Gastrocnemius medialis (tissue), 4 donors: ENCODE measurements at regions not wholly inside any gene's neighbourhood (a gene's known extent, or its start where the extent isn't known, plus 50 kb on each side); places are given as distances from the start of the nearest gene placed in this dataset.

ENCODE experiments used
- CTCF ChIP-seq, 5 experiments: fragments of 450-650 bp in 3 of 5; fragments of 200-600 bp in 2 of 5; sonication (generic) in 2 of 5; IDR thresholded peaks in 4 of 5; conservative IDR thresholded peaks in 1 of 5; 1 replicate in 4 of 5; 2 replicates in 1 of 5; pipeline ENCODE4 v1.5.1; 2016 to 2019; ENCODE audit warnings: antibody characterized with exemption in 5 of 5, mild to moderate bottlenecking in 3 of 5, moderate library complexity in 3 of 5
- POLR2A ChIP-seq, 2 donors: fragments of 450-650 bp; IDR thresholded peaks; one replicate each; pipeline ENCODE4 v1.6.1; 2017; ENCODE audit warnings: antibody characterized with exemption in 2 of 2, mild to moderate bottlenecking in 2 of 2, moderate library complexity in 2 of 2

GRCh38 chr5:154669402-154669801, 85.8 kb upstream of the LARP1 start:
- TF ChIP-seq CTCF (IDR thresholded peaks at IDR 0.05 in 4 of 5, conservative IDR thresholded peaks at IDR 0.05 in 1 of 5) = no peak
- no peak for TF ChIP-seq POLR2A (IDR thresholded peaks at IDR 0.05)
